Breast epithelium (tissue), 4 donors: ENCODE measurements at regions not wholly inside any gene's neighbourhood (a gene's known extent, or its start where the extent isn't known, plus 50 kb on each side); places are given as distances from the start of the nearest gene placed in this dataset.

Experiments
- DNase-seq, 2 donors: peaks; one replicate each; pipeline ENCODE4 v3.0.0-alpha.2; 2019; ENCODE audit warnings: low spot score in 2 of 2
- H3K27ac ChIP-seq, 2 donors: fragments of 200-600 bp; sonication (generic) in 1 of 2; one replicate each; pipeline ENCODE4 v1.5.1; 2016 to 2019; ENCODE audit warnings: mild to moderate bottlenecking in 1 of 2
- H3K27me3 ChIP-seq, 2 donors: fragments of 200-600 bp; sonication (generic) in 1 of 2; one replicate each; pipeline versions ENCODE4 v1.5.1 to v1.6.0; 2017 to 2019; ENCODE audit warnings: control low read depth in 1 of 2, mild to moderate bottlenecking in 1 of 2
- H3K36me3 ChIP-seq: fragments of 200-600 bp; one replicate; pipeline ENCODE4 v1.5.1; 2019
- H3K4me1 ChIP-seq, 2 donors: fragments of 200-600 bp; sonication (generic); one replicate each; pipeline ENCODE4 v1.5.1; 2016 to 2019; ENCODE audit warnings: control low read depth in 1 of 2
- H3K4me3 ChIP-seq, 3 donors: fragments of 200-600 bp; sonication (generic); 1 replicate in 2 of 3; 2 replicates in 1 of 3; pipeline ENCODE4 v1.5.1; 2016 to 2019; ENCODE audit warnings: mild to moderate bottlenecking in 3 of 3, moderate library complexity in 2 of 3
- H3K9me3 ChIP-seq, 2 donors: fragments of 200-600 bp; sonication (generic) in 1 of 2; one replicate each; pipeline ENCODE4 v1.5.1; 2016 to 2019; ENCODE audit warnings: control low read depth in 1 of 2
- CTCF ChIP-seq, 3 donors: fragments of 450-650 bp; IDR thresholded peaks; one replicate each; pipeline ENCODE4 v1.5.1; 2016 to 2017; ENCODE audit warnings: antibody characterized with exemption in 3 of 3, mild to moderate bottlenecking in 3 of 3, moderate library complexity in 3 of 3
- POLR2A ChIP-seq: fragments of 450-650 bp; IDR thresholded peaks from one replicate; pipeline ENCODE4 v1.6.1; 2016; ENCODE audit warnings: antibody characterized with exemption, mild to moderate bottlenecking, moderate library complexity
- POLR2AphosphoS5 ChIP-seq, 3 donors: sonication (generic); formaldehyde crosslinking; IDR thresholded peaks; one replicate each; pipeline ENCODE4 v1.6.1; 2017; ENCODE audit warnings: antibody characterized with exemption in 3 of 3
- intact Hi-C: fragments of 100-400 bp; cut with DNase I; formaldehyde crosslinking; loops from one replicate; pipeline ENCODE4 v1.15.1; 2023; ENCODE audit warnings: low total_unique reads

- Histone ChIP-seq H3K27ac (no peak overlapping the region), H3K27me3 (no peaks in the 10 kb centered on the region), H3K36me3 (no peaks in the 10 kb centered on the region), H3K9me3 (peaks cover 3 to 7% of the 10 kb centered on the region in 2 donors), H3K4me1 (no peaks in the 10 kb centered on the region), H3K4me3 (no peak overlapping the region)
- intact Hi-C loops = no loop called here
- no peak for DNase-seq
- TF ChIP-seq POLR2A (no peak), POLR2AphosphoS5 (IDR thresholded peaks at IDR 0.05) (no peak), CTCF (IDR thresholded peaks at IDR 0.05) (no peak)
Measured at GRCh38 chr13:71033026-71033425, 834.0 kb downstream of the DACH1 start.

GRCh38 chr13:71030784-71031183 is 836.2 kb downstream of the DACH1 start:
- Histone ChIP-seq H3K36me3 (no peaks in the 10 kb centered on the region), H3K27ac (no peak overlapping the region), H3K27me3 (no peaks in the 10 kb centered on the region), H3K4me1 (no peaks in the 10 kb centered on the region), H3K4me3 (no peak overlapping the region), H3K9me3 (peaks cover 3 to 10% of the 10 kb centered on the region in 2 donors)
- no peak for DNase-seq
- intact Hi-C loops = no loop called here
- TF ChIP-seq POLR2A (no peak), CTCF (IDR thresholded peaks at IDR 0.05) (no peak), POLR2AphosphoS5 (IDR thresholded peaks at IDR 0.05) (no peak)

GRCh38 chr13:71028884-71029283 is 838.1 kb downstream of the DACH1 start:
- Histone ChIP-seq H3K4me1 (no peaks in the 10 kb centered on the region), H3K27me3 (no peaks in the 10 kb centered on the region), H3K9me3 (peaks cover 3 to 10% of the 10 kb centered on the region in 2 donors), H3K27ac (no peak overlapping the region), H3K36me3 (no peaks in the 10 kb centered on the region), H3K4me3 (no peak overlapping the region)
- TF ChIP-seq POLR2AphosphoS5 (IDR thresholded peaks at IDR 0.05) (no peak), CTCF (IDR thresholded peaks at IDR 0.05) (no peak), POLR2A (no peak)
- no peak for DNase-seq
- intact Hi-C loops = no loop called here

GRCh38 chr13:71021825-71022422 is 845.1 kb downstream of the DACH1 start:
- TF ChIP-seq CTCF (IDR thresholded peaks at IDR 0.05) = no peak
- no peak for TF ChIP-seq POLR2AphosphoS5 (IDR thresholded peaks at IDR 0.05)
- no peak for TF ChIP-seq POLR2A
- intact Hi-C loops = no loop called here
- H3K4me1 ChIP-seq = no peaks in the 10 kb centered on the region

GRCh38 chr13:71018995-71019394 is 848.0 kb downstream of the DACH1 start:
- intact Hi-C loops = no loop called here
- H3K27me3 ChIP-seq = no peaks in the 10 kb centered on the region
- H3K36me3 ChIP-seq = no peaks in the 10 kb centered on the region
- TF ChIP-seq CTCF (IDR thresholded peaks at IDR 0.05) = no peak
- no peak for TF ChIP-seq POLR2A
- TF ChIP-seq POLR2AphosphoS5 (IDR thresholded peaks at IDR 0.05) = no peak
- H3K4me3 ChIP-seq = no peak overlapping the region
- no peak overlapping the region for H3K27ac ChIP-seq
- H3K4me1 ChIP-seq = no peaks in the 10 kb centered on the region
- no peak for DNase-seq
- no peaks in the 10 kb centered on the region for H3K9me3 ChIP-seq

More at GRCh38 chr13:71021825-71022422, 845.1 kb downstream of the DACH1 start:
- no peak for DNase-seq
- H3K4me3 ChIP-seq = no peak overlapping the region
- no peak overlapping the region for H3K27ac ChIP-seq
- no peaks in the 10 kb centered on the region for H3K9me3 ChIP-seq
- H3K36me3 ChIP-seq = no peaks in the 10 kb centered on the region
- H3K27me3 ChIP-seq = no peaks in the 10 kb centered on the region
